H9 (cell line): ENCODE measurements at regions not wholly inside any gene's neighbourhood (a gene's known extent, or its start where the extent isn't known, plus 50 kb on each side); places are given as distances from the start of the nearest gene placed in this dataset.

Experiments
- DNase-seq: peaks from one replicate; pipeline ENCODE4 v3.0.0-alpha.2; 2017
- H2AFZ ChIP-seq: one replicate; pipeline ENCODE4 v1.6.1; 2013; ENCODE audit warnings: mild to moderate bottlenecking, low read length, control low read depth, moderate library complexity
- H2AK5ac ChIP-seq: 2 replicates; pipeline ENCODE4 v1.6.1; 2013; ENCODE audit warnings: low read length, control low read depth, mixed read lengths; ENCODE audit not compliant: insufficient read length
- H2BK120ac ChIP-seq: one replicate; pipeline ENCODE4 v1.6.1; 2013; ENCODE audit warnings: low read depth, mild to moderate bottlenecking, low read length, control low read depth, inconsistent platforms; ENCODE audit not compliant: poor library complexity, severe bottlenecking
- H2BK12ac ChIP-seq: 2 replicates; pipeline ENCODE4 v1.6.1; 2013; ENCODE audit warnings: low read length, control low read depth, mixed read lengths, low read depth; ENCODE audit not compliant: insufficient read length
- H2BK15ac ChIP-seq: 2 replicates; pipeline ENCODE4 v1.6.1; 2013; ENCODE audit warnings: low read depth, low read length, control low read depth
- H2BK20ac ChIP-seq: one replicate; pipeline ENCODE4 v1.6.1; 2013; ENCODE audit warnings: low read depth, mild to moderate bottlenecking, low read length, control low read depth, inconsistent platforms; ENCODE audit not compliant: poor library complexity, severe bottlenecking
- H2BK5ac ChIP-seq: 2 replicates; pipeline ENCODE4 v1.6.1; 2013; ENCODE audit warnings: low read length, control low read depth, mixed read lengths; ENCODE audit not compliant: insufficient read length
- H3K14ac ChIP-seq: 2 replicates; pipeline ENCODE4 v1.6.1; 2013; ENCODE audit warnings: low read length, control low read depth; ENCODE audit not compliant: insufficient read depth
- H3K18ac ChIP-seq: 2 replicates; pipeline ENCODE4 v1.6.1; 2013; ENCODE audit warnings: low read depth, mild to moderate bottlenecking, mixed read lengths, low read length, control low read depth; ENCODE audit not compliant: insufficient read length
- H3K23ac ChIP-seq: 2 replicates; pipeline ENCODE4 v1.6.1; 2013; ENCODE audit warnings: low read length, control low read depth, mixed read lengths, low read depth; ENCODE audit not compliant: insufficient read length
- H3K23me2 ChIP-seq: 2 replicates; pipeline ENCODE4 v1.6.1; 2013; ENCODE audit warnings: low read depth, mild to moderate bottlenecking, mixed read lengths, low read length, control low read depth; ENCODE audit not compliant: insufficient read length, poor library complexity, severe bottlenecking
- H3K27ac ChIP-seq: 2 replicates; pipeline ENCODE4 v1.5.1; 2013; ENCODE audit warnings: low read length, control low read depth, mixed read lengths, low read depth; ENCODE audit not compliant: insufficient read length
- H3K27me3 ChIP-seq: 2 replicates; pipeline ENCODE4 v1.6.1; 2013; ENCODE audit warnings: low read length, control low read depth, inconsistent platforms; ENCODE audit not compliant: insufficient read depth
- H3K4ac ChIP-seq: 2 replicates; pipeline ENCODE4 v1.6.1; 2013; ENCODE audit warnings: low read depth, mild to moderate bottlenecking, control low read depth, inconsistent platforms, low read length, moderate library complexity
- H3K4me1 ChIP-seq: 2 replicates; pipeline ENCODE4 v1.6.1; 2013; ENCODE audit warnings: low read length, control low read depth, inconsistent platforms; ENCODE audit not compliant: insufficient read depth
- H3K4me2 ChIP-seq: 2 replicates; pipeline ENCODE4 v1.6.1; 2013; ENCODE audit warnings: low read length, control low read depth, mixed read lengths; ENCODE audit not compliant: insufficient read length, insufficient read depth
- H3K56ac ChIP-seq: 2 replicates; pipeline ENCODE4 v1.6.1; 2013; ENCODE audit warnings: low read depth, mild to moderate bottlenecking, mixed read lengths, low read length, control low read depth; ENCODE audit not compliant: insufficient read length
- H3K79me1 ChIP-seq: 2 replicates; pipeline ENCODE4 v1.6.1; 2013; ENCODE audit warnings: low read depth, mild to moderate bottlenecking, moderate library complexity, low read length, control low read depth, inconsistent platforms; ENCODE audit not compliant: insufficient read depth, poor library complexity, severe bottlenecking
- H3K79me2 ChIP-seq: 2 replicates; pipeline ENCODE4 v1.6.1; 2013; ENCODE audit warnings: low read length, control low read depth, inconsistent platforms; ENCODE audit not compliant: insufficient read depth
- H3K9ac ChIP-seq: 2 replicates; pipeline ENCODE4 v1.6.1; 2013; ENCODE audit warnings: low read length, control low read depth, mixed read lengths; ENCODE audit not compliant: insufficient read length; ENCODE audit errors: extremely low read depth
- H3K9me3 ChIP-seq: one replicate; pipeline ENCODE4 v1.6.1; 2013; ENCODE audit warnings: low read depth, low read length, inconsistent platforms; ENCODE audit not compliant: control insufficient read depth
- H3T11ph ChIP-seq: one replicate; pipeline ENCODE4 v1.6.1; 2013; ENCODE audit warnings: mild to moderate bottlenecking, low read length, control low read depth, inconsistent platforms
- H4K20me1 ChIP-seq: one replicate; pipeline ENCODE4 v1.6.1; 2013; ENCODE audit not compliant: control insufficient read depth, insufficient read length, insufficient read depth
- H4K5ac ChIP-seq: 2 replicates; pipeline ENCODE4 v1.6.1; 2013; ENCODE audit warnings: low read depth, mild to moderate bottlenecking, mixed read lengths, low read length, control low read depth; ENCODE audit not compliant: insufficient read length
- H4K8ac ChIP-seq: replicated peaks from 2 replicates; pipeline ENCODE4 v1.6.1; 2013; ENCODE audit warnings: low read length, control low read depth, mixed read lengths, low read depth; ENCODE audit not compliant: insufficient read length
- H4K91ac ChIP-seq: 2 replicates; pipeline ENCODE4 v1.6.1; 2013; ENCODE audit warnings: low read depth, mild to moderate bottlenecking, moderate library complexity, mixed read lengths, low read length, control low read depth; ENCODE audit not compliant: insufficient read length
- H3K27ac Mint-ChIP-seq, 3 experiments: 2 replicates in 2 of 3; 3 replicates in 1 of 3; pipeline ENCODE4 v1.8.0; 2020 to 2021; ENCODE audit warnings: mixed read lengths in 3 of 3, mild to moderate bottlenecking in 1 of 3, moderate library complexity in 1 of 3
- H3K27me3 Mint-ChIP-seq: 2 replicates; pipeline ENCODE4 v1.8.0; 2021; ENCODE audit warnings: low read depth, mild to moderate bottlenecking, moderate library complexity, mixed read lengths
- H3K36me3 Mint-ChIP-seq, 3 experiments: 2 replicates in 2 of 3; 3 replicates in 1 of 3; pipeline ENCODE4 v1.8.0; 2020 to 2021; ENCODE audit warnings: low read depth in 3 of 3, mixed read lengths in 3 of 3; ENCODE audit not compliant: insufficient read depth in 1 of 3
- H3K4me1 Mint-ChIP-seq, 2 experiments: 2 replicates each; pipeline ENCODE4 v1.8.0; 2020; ENCODE audit warnings: mixed read lengths in 2 of 2
- H3K4me3 Mint-ChIP-seq, 2 experiments: 2 replicates in 1 of 2; 3 replicates in 1 of 2; pipeline ENCODE4 v1.8.0; 2020 to 2021; ENCODE audit warnings: mild to moderate bottlenecking in 2 of 2, mixed read lengths in 2 of 2, moderate library complexity in 1 of 2
- H3K9me3 Mint-ChIP-seq, 2 experiments: 2 replicates in 1 of 2; 3 replicates in 1 of 2; pipeline ENCODE4 v1.8.0; 2020; ENCODE audit warnings: mild to moderate bottlenecking in 2 of 2, mixed read lengths in 2 of 2, moderate library complexity in 1 of 2
- CTCF ChIP-seq: fragments of 200-600 bp; sonication (generic); conservative IDR thresholded peaks from 3 replicates; pipeline ENCODE4 v1.8.0; 2021; ENCODE audit warnings: antibody characterized with exemption, mild to moderate bottlenecking
- WGBS: extraction: QIAGEN DNeasy Blood & Tissue Kit; methylation state at CpG from one replicate; pipeline ENCODE4 v1.1.7; 2013; ENCODE audit warnings: missing lambda C conversion rate, low lambda C conversion rate, mixed read lengths; ENCODE audit not compliant: insufficient read length; ENCODE audit errors: extremely low coverage; 5-methylcytosine and 5-hydroxymethylcytosine counted together

GRCh38 chr4:146073517-146073916 is 102.0 kb upstream of the LSM6 start:
- Histone ChIP-seq H4K8ac (no peak overlapping the region), H3K18ac (no peak overlapping the region), H3K23ac (no peak overlapping the region), H3T11ph (no peak overlapping the region), H3K4me1 (no peaks in the 10 kb centered on the region), H3K56ac (no peak overlapping the region), H3K4me2 (no peak overlapping the region), H3K27ac (no peak overlapping the region), H3K23me2 (no peaks in the 10 kb centered on the region), H2BK120ac (no peak overlapping the region), H2BK15ac (no peak overlapping the region), H2AK5ac (no peak overlapping the region), H2BK5ac (no peak overlapping the region), H4K5ac (no peak overlapping the region), H3K9ac (no peak overlapping the region), H3K79me1 (no peaks in the 10 kb centered on the region), H2BK20ac (no peak overlapping the region), H4K91ac (no peak overlapping the region), H3K14ac (no peak overlapping the region), H3K4ac (no peak overlapping the region), H2AFZ (no peak overlapping the region), H3K79me2 (no peaks in the 10 kb centered on the region), H3K9me3 (no peaks in the 10 kb centered on the region), H3K27me3 (no peaks in the 10 kb centered on the region), H2BK12ac (no peak overlapping the region), H4K20me1 (no peaks in the 10 kb centered on the region)
- H3K4me3 Mint-ChIP-seq = no peak overlapping the region
- no CpG with 5 or more reads among the region's 3 CpGs for WGBS
- peaks cover 4 to 6% of the 10 kb centered on the region in 2 experiments; a peak in 2 of 4 replicates for H3K4me1 Mint-ChIP-seq
- no peak overlapping the region for H3K27ac Mint-ChIP-seq
- no peaks in the 10 kb centered on the region for H3K27me3 Mint-ChIP-seq
- no peaks in the 10 kb centered on the region for H3K36me3 Mint-ChIP-seq
- no peaks in the 10 kb centered on the region for H3K9me3 Mint-ChIP-seq
- DNase-seq = no peak
- no peak for TF ChIP-seq CTCF
